HEK293 (cell line): ENCODE measurements at regions not wholly inside any gene's neighbourhood (a gene's known extent, or its start where the extent isn't known, plus 50 kb on each side); places are given as distances from the start of the nearest gene placed in this dataset.

Experiments used
- CTCF ChIA-PET: fragments of 350-600 bp; formaldehyde crosslinking; extraction: SDS; loops from one replicate; lab custom pipeline; 2021; ENCODE audit warnings: antibody characterized with exemption; lab: Yijun Ruan, JAX
- POLR2A ChIA-PET: fragments of 300-600 bp; formaldehyde crosslinking; extraction: SDS; loops from one replicate; lab custom pipeline; 2020; ENCODE audit warnings: antibody characterized with exemption, inconsistent platforms; lab: Yijun Ruan, JAX
- H3K27ac ChIP-seq: fragments of 200-500 bp; sonication (Bioruptor generic); 2 replicates; pipeline ENCODE4 v1.5.1; 2014; ENCODE audit warnings: low read depth, low read length, control low read depth, inconsistent platforms; ENCODE audit errors: extremely low read depth
- H3K36me3 ChIP-seq, 2 experiments: fragments of 200-500 bp in 1 of 2; sonication (Bioruptor generic) in 1 of 2; 1 replicate in 1 of 2; 2 replicates in 1 of 2; pipeline ENCODE4 v1.5.1; 2014 to 2017; ENCODE audit warnings: inconsistent platforms in 2 of 2, low read length in 2 of 2; ENCODE audit not compliant: control insufficient read depth in 2 of 2, insufficient read depth in 1 of 2
- H3K4me1 ChIP-seq: fragments of 200-500 bp; sonication (Bioruptor generic); 2 replicates; pipeline ENCODE4 v1.5.1; 2014; ENCODE audit warnings: mild to moderate bottlenecking, low read length, inconsistent platforms; ENCODE audit not compliant: control insufficient read depth, insufficient read depth
- H3K4me3 ChIP-seq: 2 replicates; pipeline ENCODE4 v1.5.1; 2011; ENCODE audit warnings: low read depth, mild to moderate bottlenecking, control low read depth, low read length, moderate library complexity
- H3K9me3 ChIP-seq: fragments of 200-500 bp; sonication (Bioruptor generic); 2 replicates; pipeline ENCODE4 v1.5.1; 2014; ENCODE audit warnings: low read depth, low read length, inconsistent platforms; ENCODE audit not compliant: control insufficient read depth, insufficient read depth
- AEBP2 ChIP-seq: fragments of 450-650 bp; formaldehyde crosslinking; IDR thresholded peaks from 2 replicates; pipeline ENCODE4 v1.5.1; 2016; ENCODE audit warnings: missing biosample characterization, missing genetic modification characterization, borderline replicate concordance
- BCL11B ChIP-seq: fragments of 450-650 bp; formaldehyde crosslinking; IDR thresholded peaks from 2 replicates; pipeline ENCODE4 v1.5.1; 2016; ENCODE audit warnings: low read depth, missing biosample characterization, missing genetic modification characterization
- EGR2 ChIP-seq: fragments of 450-650 bp; formaldehyde crosslinking; IDR thresholded peaks from 2 replicates; pipeline ENCODE4 v1.5.1; 2016; ENCODE audit warnings: low read depth, missing biosample characterization, missing genetic modification characterization
- KLF9 ChIP-seq: fragments of 450-650 bp; formaldehyde crosslinking; IDR thresholded peaks from 2 replicates; pipeline ENCODE4 v1.5.1; 2016; ENCODE audit warnings: missing biosample characterization, missing genetic modification characterization, low read depth
- MYNN ChIP-seq: fragments of 450-650 bp; formaldehyde crosslinking; IDR thresholded peaks from 2 replicates; pipeline ENCODE4 v1.5.1; 2016; ENCODE audit warnings: missing biosample characterization, missing genetic modification characterization, borderline replicate concordance
- OSR2 ChIP-seq: fragments of 450-650 bp; formaldehyde crosslinking; IDR thresholded peaks from 2 replicates; pipeline ENCODE4 v1.5.1; 2016; ENCODE audit warnings: missing biosample characterization, missing genetic modification characterization
- PRDM6 ChIP-seq: fragments of 450-650 bp; formaldehyde crosslinking; IDR thresholded peaks from 2 replicates; pipeline ENCODE4 v1.5.1; 2017; ENCODE audit warnings: missing biosample characterization, missing genetic modification characterization
- RBAK ChIP-seq: fragments of 450-650 bp; formaldehyde crosslinking; IDR thresholded peaks from 2 replicates; pipeline ENCODE4 v1.5.1; 2016; ENCODE audit warnings: missing biosample characterization, missing genetic modification characterization
- ZBTB17 ChIP-seq: fragments of 450-650 bp; formaldehyde crosslinking; IDR thresholded peaks from 2 replicates; pipeline ENCODE4 v1.5.1; 2016; ENCODE audit warnings: missing biosample characterization, missing genetic modification characterization
- ZNF10 ChIP-seq: fragments of 450-650 bp; formaldehyde crosslinking; IDR thresholded peaks from 2 replicates; pipeline ENCODE4 v1.5.1; 2017; ENCODE audit warnings: missing biosample characterization, missing genetic modification characterization
- ZNF121 ChIP-seq: fragments of 450-650 bp; formaldehyde crosslinking; IDR thresholded peaks from 2 replicates; pipeline ENCODE4 v1.5.1; 2016; ENCODE audit warnings: missing biosample characterization, missing genetic modification characterization
- ZNF16 ChIP-seq: fragments of 450-650 bp; formaldehyde crosslinking; IDR thresholded peaks from 2 replicates; pipeline ENCODE4 v1.5.1; 2016; ENCODE audit warnings: low read depth, missing biosample characterization, missing genetic modification characterization
- ZNF302 ChIP-seq: fragments of 450-650 bp; formaldehyde crosslinking; IDR thresholded peaks from 2 replicates; pipeline ENCODE4 v1.5.1; 2016; ENCODE audit warnings: missing biosample characterization, missing genetic modification characterization, low read depth
- ZNF391 ChIP-seq: fragments of 450-650 bp; formaldehyde crosslinking; IDR thresholded peaks from 2 replicates; pipeline ENCODE4 v1.5.1; 2016; ENCODE audit warnings: low read depth, missing biosample characterization, missing genetic modification characterization, borderline replicate concordance
- ZNF423 ChIP-seq: fragments of 450-650 bp; formaldehyde crosslinking; IDR thresholded peaks from 2 replicates; pipeline ENCODE4 v1.5.1; 2016; ENCODE audit warnings: missing biosample characterization, missing genetic modification characterization
- ZNF473 ChIP-seq: fragments of 450-650 bp; formaldehyde crosslinking; IDR thresholded peaks from 2 replicates; pipeline ENCODE4 v1.5.1; 2017; ENCODE audit warnings: missing biosample characterization, missing genetic modification characterization
- ZNF544 ChIP-seq: fragments of 450-650 bp; formaldehyde crosslinking; IDR thresholded peaks from 2 replicates; pipeline ENCODE4 v1.5.0; 2017; ENCODE audit warnings: missing biosample characterization, missing genetic modification characterization
- ZNF629 ChIP-seq: fragments of 450-650 bp; formaldehyde crosslinking; IDR thresholded peaks from 2 replicates; pipeline ENCODE4 v1.5.1; 2017; ENCODE audit warnings: missing biosample characterization, missing genetic modification characterization
- ZNF785 ChIP-seq: fragments of 450-650 bp; formaldehyde crosslinking; IDR thresholded peaks from 2 replicates; pipeline ENCODE4 v1.5.1; 2016; ENCODE audit warnings: missing biosample characterization, missing genetic modification characterization
- ZNF837 ChIP-seq: fragments of 450-650 bp; formaldehyde crosslinking; IDR thresholded peaks from 2 replicates; pipeline ENCODE4 v1.5.1; 2016; ENCODE audit warnings: missing biosample characterization, missing genetic modification characterization
- ZSCAN16 ChIP-seq: fragments of 450-650 bp; formaldehyde crosslinking; IDR thresholded peaks from 2 replicates; pipeline ENCODE4 v1.5.1; 2016; ENCODE audit warnings: missing biosample characterization, missing genetic modification characterization
- ZXDB ChIP-seq: fragments of 450-650 bp; formaldehyde crosslinking; IDR thresholded peaks from 2 replicates; pipeline ENCODE4 v1.5.1; 2016; ENCODE audit warnings: missing biosample characterization, missing genetic modification characterization
- TF ChIP-seq, protein P1 (sequence below): fragments of 450-650 bp; formaldehyde crosslinking; IDR thresholded peaks from 2 replicates; pipeline ENCODE4; 2016; ENCODE audit warnings: missing biosample characterization, missing genetic modification characterization
- TF ChIP-seq, protein P2 (sequence below): fragments of 450-650 bp; formaldehyde crosslinking; IDR thresholded peaks from 2 replicates; pipeline ENCODE4 v1.5.1; 2016; ENCODE audit warnings: missing biosample characterization, missing genetic modification characterization

- TF ChIP-seq PRDM6 (no peak), ZNF423 (tag by site-specific recombination) (no peak), ZBTB17 (tag by site-specific recombination) (no peak), ZNF785 (tag by site-specific recombination) (no peak), AEBP2 (no peak), ZNF10 (tag by site-specific recombination) (no peak), ZNF473 (tag by site-specific recombination) (no peak), ZNF629 (tag by site-specific recombination) (no peak), ZNF544 (no peak), MYNN (tag by site-specific recombination) (no peak), OSR2 (no peak), ZNF302 (tag by site-specific recombination) (no peak), ZNF16 (tag by site-specific recombination) (no peak), ZNF837 (tag by site-specific recombination) (no peak), ZXDB (tag by site-specific recombination) (no peak)
Observed at GRCh38 chr5:28685794-28686193, 1647.4 kb upstream of the CDH9 start (continued).

DNA sequence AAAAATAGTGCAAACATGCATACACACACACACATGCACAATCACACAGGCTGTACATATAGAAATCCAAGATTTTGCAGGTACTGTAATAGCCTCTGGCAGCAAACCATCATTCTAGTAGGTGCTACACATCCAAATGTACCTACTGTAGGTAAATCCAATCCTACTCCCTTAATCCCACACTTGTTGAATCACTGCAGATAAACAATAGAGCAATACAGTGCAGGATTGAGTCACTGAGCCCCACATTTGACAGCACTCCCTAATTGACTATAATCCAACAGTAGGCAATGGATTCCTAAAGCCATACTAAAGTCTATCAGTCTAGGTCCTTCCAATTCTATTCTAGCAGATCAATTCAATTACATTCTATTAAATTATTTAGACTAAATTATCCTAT is 1640.5 kb upstream of the CDH9 start:
- no peaks in the 10 kb centered on the region for H3K4me1 ChIP-seq
- TF ChIP-seq, protein P1, sequence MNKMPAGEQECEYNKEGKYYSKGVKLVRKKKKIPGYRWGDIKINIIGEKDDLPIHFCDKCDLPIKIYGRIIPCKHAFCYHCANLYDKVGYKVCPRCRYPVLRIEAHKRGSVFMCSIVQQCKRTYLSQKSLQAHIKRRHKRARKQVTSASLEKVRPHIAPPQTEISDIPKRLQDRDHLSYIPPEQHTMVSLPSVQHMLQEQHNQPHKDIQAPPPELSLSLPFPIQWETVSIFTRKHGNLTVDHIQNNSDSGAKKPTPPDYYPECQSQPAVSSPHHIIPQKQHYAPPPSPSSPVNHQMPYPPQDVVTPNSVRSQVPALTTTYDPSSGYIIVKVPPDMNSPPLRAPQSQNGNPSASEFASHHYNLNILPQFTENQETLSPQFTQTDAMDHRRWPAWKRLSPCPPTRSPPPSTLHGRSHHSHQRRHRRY (tag by site-specific recombination) = no peak
- TF ChIP-seq EGR2 (tag by site-specific recombination) = no peak
- H3K4me3 ChIP-seq = no peak overlapping the region
- H3K36me3 ChIP-seq = no peaks in the 10 kb centered on the region
- ChIA-PET CTCF (no interaction called here), POLR2A (no interaction called here)
- no peaks in the 10 kb centered on the region for H3K9me3 ChIP-seq
- H3K27ac ChIP-seq = no peak overlapping the region

DNA sequence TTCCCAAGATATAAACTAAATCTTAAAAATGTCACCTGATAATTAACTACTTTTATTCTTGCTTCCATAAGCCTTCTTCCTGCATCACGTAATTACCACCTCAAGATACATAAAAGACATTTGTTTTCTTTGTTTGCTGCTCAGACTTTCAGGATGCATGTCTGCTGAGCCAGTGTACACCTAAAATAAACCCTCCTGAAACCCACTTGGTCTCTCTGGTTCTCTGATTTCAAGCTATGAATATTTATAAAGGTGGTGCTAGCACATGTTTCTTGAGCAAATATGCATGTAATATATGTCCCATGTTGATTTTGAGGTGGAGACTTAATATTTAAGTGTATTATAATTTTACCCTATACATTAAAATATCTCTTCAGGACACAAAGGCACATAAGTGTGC is 1627.7 kb upstream of the CDH9 start:
- no peak for TF ChIP-seq BCL11B (tag by site-specific recombination)
- TF ChIP-seq, protein P2, sequence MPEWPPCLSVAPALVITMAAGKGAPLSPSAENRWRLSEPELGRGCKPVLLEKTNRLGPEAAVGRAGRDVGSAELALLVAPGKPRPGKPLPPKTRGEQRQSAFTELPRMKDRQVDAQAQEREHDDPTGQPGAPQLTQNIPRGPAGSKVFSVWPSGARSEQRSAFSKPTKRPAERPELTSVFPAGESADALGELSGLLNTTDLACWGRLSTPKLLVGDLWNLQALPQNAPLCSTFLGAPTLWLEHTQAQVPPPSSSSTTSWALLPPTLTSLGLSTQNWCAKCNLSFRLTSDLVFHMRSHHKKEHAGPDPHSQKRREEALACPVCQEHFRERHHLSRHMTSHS (tag by site-specific recombination) = no peak
- TF ChIP-seq ZNF121 (tag by site-specific recombination) = no peak
- no peak for TF ChIP-seq ZNF391
- no peak for TF ChIP-seq ZNF16 (tag by site-specific recombination)
- no peak for TF ChIP-seq ZSCAN16 (tag by site-specific recombination)
- no peak for TF ChIP-seq RBAK (tag by site-specific recombination)
- no peak for TF ChIP-seq KLF9 (tag by site-specific recombination)
- ChIA-PET POLR2A (no interaction called here), CTCF (no interaction called here)
- Histone ChIP-seq H3K9me3 (no peaks in the 10 kb centered on the region), H3K36me3 (no peaks in the 10 kb centered on the region), H3K4me3 (no peak overlapping the region), H3K4me1 (no peaks in the 10 kb centered on the region), H3K27ac (no peak overlapping the region)
